Liver (tissue), 8 donors: ENCODE measurements at regions not wholly inside any gene's neighbourhood (a gene's known extent, or its start where the extent isn't known, plus 50 kb on each side); places are given as distances from the start of the nearest gene placed in this dataset.

ENCODE experiments used
- DNase-seq: peaks from one replicate; pipeline ENCODE4 v3.0.0-alpha.2; 2017; ENCODE audit warnings: low spot score
- H3K27ac ChIP-seq, 2 donors: one replicate each; pipeline ENCODE4 v1.7.0; 2013; ENCODE audit warnings: inconsistent platforms in 2 of 2, low read length in 2 of 2, control low read depth in 1 of 2, low read depth in 1 of 2, mild to moderate bottlenecking in 1 of 2
- H3K27me3 ChIP-seq, 4 donors: one replicate each; pipeline versions ENCODE4 v1.6.1 to v1.7.0; 2013; ENCODE audit warnings: low read length in 3 of 4, inconsistent platforms in 1 of 4, mild to moderate bottlenecking in 1 of 4, moderate library complexity in 1 of 4; ENCODE audit not compliant: control insufficient read depth in 4 of 4, insufficient read depth in 4 of 4
- H3K36me3 ChIP-seq, 4 donors: one replicate each; pipeline versions ENCODE4 v1.6.1 to v1.7.0; 2013; ENCODE audit warnings: low read length in 3 of 4, mild to moderate bottlenecking in 3 of 4, low read depth in 1 of 4, moderate library complexity in 1 of 4; ENCODE audit not compliant: control insufficient read depth in 4 of 4, insufficient read depth in 3 of 4
- H3K4me1 ChIP-seq, 4 donors: one replicate each; pipeline versions ENCODE4 v1.6.1 to v1.7.0; 2013; ENCODE audit warnings: low read length in 3 of 4, mild to moderate bottlenecking in 3 of 4, moderate library complexity in 1 of 4; ENCODE audit not compliant: control insufficient read depth in 4 of 4, insufficient read depth in 4 of 4
- H3K4me3 ChIP-seq, 3 donors: one replicate each; pipeline versions ENCODE4 v1.6.1 to v1.7.0; 2013; ENCODE audit warnings: low read length in 3 of 3, control low read depth in 1 of 3, low read depth in 1 of 3, mild to moderate bottlenecking in 1 of 3
- H3K9ac ChIP-seq, 2 donors: one replicate each; pipeline ENCODE4 v1.7.0; 2013; ENCODE audit warnings: low read length in 2 of 2, mild to moderate bottlenecking in 2 of 2, moderate library complexity in 2 of 2, control low read depth in 1 of 2, low read depth in 1 of 2
- H3K9me3 ChIP-seq, 4 donors: one replicate each; pipeline versions ENCODE4 v1.6.1 to v1.7.0; 2013; ENCODE audit warnings: low read length in 3 of 4; ENCODE audit not compliant: control insufficient read depth in 4 of 4
- ATF3 ChIP-seq: IDR thresholded peaks from 2 replicates; pipeline ENCODE4 v1.6.1; 2016; ENCODE audit warnings: antibody characterized with exemption
- CTCF ChIP-seq: fragments of 150-350 bp; IDR thresholded peaks from 2 replicates; pipeline ENCODE4 v1.5.1; 2017; ENCODE audit warnings: improper control_type of control experiment, low read depth, low read length; ENCODE audit not compliant: missing input control
- EGR1 ChIP-seq, 2 donors: IDR thresholded peaks; 2 replicates each; pipeline ENCODE4 v1.6.1; 2016 to 2018; ENCODE audit warnings: antibody characterized with exemption in 2 of 2, low read depth in 2 of 2
- FOXA2 ChIP-seq: IDR thresholded peaks from 2 replicates; pipeline ENCODE4 v1.6.1; 2016; ENCODE audit warnings: antibody characterized with exemption
- HNF4A ChIP-seq, 2 donors: conservative IDR thresholded peaks; 2 replicates each; pipeline ENCODE4 v1.6.1; 2016; ENCODE audit warnings: antibody characterized with exemption in 2 of 2, mild to moderate bottlenecking in 2 of 2
- HNF4G ChIP-seq: IDR thresholded peaks from 2 replicates; pipeline ENCODE4 v1.6.1; 2016; ENCODE audit warnings: antibody characterized with exemption
- JUND ChIP-seq, 2 donors: IDR thresholded peaks; 2 replicates each; pipeline ENCODE4 v1.6.1; 2016; ENCODE audit warnings: antibody characterized with exemption in 2 of 2
- MAX ChIP-seq: IDR thresholded peaks from 2 replicates; pipeline ENCODE4 v1.6.1; 2016; ENCODE audit warnings: antibody characterized with exemption
- NR2F2 ChIP-seq: IDR thresholded peaks from 2 replicates; pipeline ENCODE4 v1.6.1; 2016; ENCODE audit warnings: antibody characterized with exemption
- REST ChIP-seq: IDR thresholded peaks from 2 replicates; pipeline ENCODE4 v1.6.1; 2016; ENCODE audit warnings: antibody characterized with exemption, mild to moderate bottlenecking
- TAF1 ChIP-seq: conservative IDR thresholded peaks from 2 replicates; pipeline ENCODE4 v1.6.1; 2016; ENCODE audit warnings: antibody characterized with exemption, mild to moderate bottlenecking
- ZBTB33 ChIP-seq: IDR thresholded peaks from 2 replicates; pipeline ENCODE4 v1.6.1; 2016; ENCODE audit warnings: antibody characterized with exemption
- WGBS: extraction: QIAGEN DNeasy Blood & Tissue Kit; methylation state at CpG from one replicate; pipeline ENCODE4 v1.1.7; 2013; 5-methylcytosine and 5-hydroxymethylcytosine counted together
- donor health status: healthy.
- donor health status: healthy.
- donor health status: healthy.
- donor health status: healthy.
- donor health status: healthy.

- H3K9ac ChIP-seq = no peak overlapping the region
- no peaks in the 10 kb centered on the region for H3K27me3 ChIP-seq
- H3K4me3 ChIP-seq = no peak overlapping the region
- no peaks in the 10 kb centered on the region for H3K4me1 ChIP-seq
- 49% methylated on average over 2 of the region's 2 CpGs for WGBS
- H3K36me3 ChIP-seq = no peaks in the 10 kb centered on the region
- TF ChIP-seq FOXA2 (no peak), HNF4A (conservative IDR thresholded peaks at IDR 0.05) (no peak), ZBTB33 (no peak), JUND (IDR thresholded peaks at IDR 0.05) (no peak), HNF4G (no peak), NR2F2 (no peak), ATF3 (no peak), REST (no peak), EGR1 (IDR thresholded peaks at IDR 0.05; ENCODE audit: low read depth in 2 of 2) (no peak), TAF1 (no peak), CTCF (no peak)
- no peak overlapping the region for H3K27ac ChIP-seq
- no peaks in the 10 kb centered on the region for H3K9me3 ChIP-seq
- no peak for DNase-seq
These were observed 250.5 kb downstream of the NR2F1-AS1 start for GRCh38 chr5:93330506-93330905.

GRCh38 chr5:93329756-93330155, 251.3 kb downstream of the NR2F1-AS1 start:
- Histone ChIP-seq H3K27ac (no peak overlapping the region), H3K4me1 (no peaks in the 10 kb centered on the region), H3K9ac (no peak overlapping the region), H3K36me3 (no peaks in the 10 kb centered on the region), H3K9me3 (no peaks in the 10 kb centered on the region), H3K4me3 (no peak overlapping the region), H3K27me3 (no peaks in the 10 kb centered on the region)
- DNase-seq = no peak
- WGBS = 62% methylated on average over 1 of the region's 1 CpG
- TF ChIP-seq MAX = no peak
